Activated T-cell treated with anti-CD3 and anti-CD28 coated beads, Interleukin-2, amount 50 U/mL, for 24 hours (primary cell): ENCODE measurements at regions not wholly inside any gene's neighbourhood (a gene's known extent, or its start where the extent isn't known, plus 50 kb on each side); places are given as distances from the start of the nearest gene placed in this dataset.

Experiments
- DNase-seq: peaks from one replicate; pipeline ENCODE4 v3.0.0-alpha.2; 2020
- H3K27ac Mint-ChIP-seq: 2 replicates; pipeline ENCODE4 v1.8.0; 2020; ENCODE audit warnings: mild to moderate bottlenecking, mixed read lengths
- H3K27me3 Mint-ChIP-seq: 2 replicates; pipeline ENCODE4 v1.8.0; 2020; ENCODE audit warnings: mixed read lengths
- H3K36me3 Mint-ChIP-seq: 2 replicates; pipeline ENCODE4 v1.8.0; 2020; ENCODE audit warnings: low read depth, mixed read lengths
- H3K4me1 Mint-ChIP-seq: 2 replicates; pipeline ENCODE4 v1.8.0; 2020; ENCODE audit warnings: low read depth, mixed read lengths
- H3K4me3 Mint-ChIP-seq: 2 replicates; pipeline ENCODE4 v1.8.0; 2020; ENCODE audit warnings: mild to moderate bottlenecking, moderate library complexity, mixed read lengths
- H3K9me3 Mint-ChIP-seq: 2 replicates; pipeline ENCODE4 v1.8.0; 2020; ENCODE audit warnings: mixed read lengths

GRCh38 chr18:56189615-56190014 is 448.8 kb downstream of the TXNL1 start:
- H3K9me3 Mint-ChIP-seq: no peaks in the 10 kb centered on the region
- H3K4me3 Mint-ChIP-seq: no peak overlapping the region
- H3K4me1 Mint-ChIP-seq: no peaks in the 10 kb centered on the region
- no peaks in the 10 kb centered on the region for H3K36me3 Mint-ChIP-seq
- H3K27me3 Mint-ChIP-seq: no peaks in the 10 kb centered on the region
- H3K27ac Mint-ChIP-seq: no peak overlapping the region
- no peak for DNase-seq

GRCh38 chr18:56188529-56189275 is 449.7 kb downstream of the TXNL1 start:
- Mint-ChIP-seq H3K27me3 (no peaks in the 10 kb centered on the region), H3K4me3 (no peak overlapping the region), H3K4me1 (no peaks in the 10 kb centered on the region), H3K9me3 (peaks cover 2% of the 10 kb centered on the region), H3K27ac (no peak overlapping the region), H3K36me3 (no peaks in the 10 kb centered on the region)
- no peak for DNase-seq

GRCh38 chr18:56186319-56186718 is 452.1 kb downstream of the TXNL1 start:
- Mint-ChIP-seq H3K27ac (no peak overlapping the region), H3K4me1 (no peaks in the 10 kb centered on the region), H3K27me3 (no peaks in the 10 kb centered on the region), H3K4me3 (no peak overlapping the region), H3K9me3 (peaks cover 8% of the 10 kb centered on the region), H3K36me3 (no peaks in the 10 kb centered on the region)
- no peak for DNase-seq

GRCh38 chr18:56185126-56185525 is 453.3 kb downstream of the TXNL1 start:
- no peak overlapping the region for H3K4me3 Mint-ChIP-seq
- H3K4me1 Mint-ChIP-seq: no peaks in the 10 kb centered on the region
- H3K9me3 Mint-ChIP-seq: peaks cover 8% of the 10 kb centered on the region
- H3K27me3 Mint-ChIP-seq: no peaks in the 10 kb centered on the region
- no peak for DNase-seq
- no peaks in the 10 kb centered on the region for H3K36me3 Mint-ChIP-seq
- no peak overlapping the region for H3K27ac Mint-ChIP-seq

- Mint-ChIP-seq H3K9me3 (no peaks in the 10 kb centered on the region), H3K27ac (no peak overlapping the region), H3K36me3 (no peaks in the 10 kb centered on the region), H3K4me3 (no peak overlapping the region), H3K27me3 (no peaks in the 10 kb centered on the region), H3K4me1 (no peaks in the 10 kb centered on the region)
- no peak for DNase-seq
Observed at GRCh38 chr18:56176751-56177150, 461.6 kb downstream of the TXNL1 start.

GRCh38 chr18:56175330-56176001 is 462.9 kb downstream of the TXNL1 start:
- Mint-ChIP-seq H3K9me3 (no peaks in the 10 kb centered on the region), H3K27ac (no peak overlapping the region), H3K36me3 (no peaks in the 10 kb centered on the region), H3K4me3 (no peak overlapping the region), H3K4me1 (no peaks in the 10 kb centered on the region), H3K27me3 (no peaks in the 10 kb centered on the region)
- no peak for DNase-seq

GRCh38 chr18:56173542-56174220 is 464.7 kb downstream of the TXNL1 start:
- no peak overlapping the region for H3K27ac Mint-ChIP-seq
- no peaks in the 10 kb centered on the region for H3K4me1 Mint-ChIP-seq
- peaks cover 5% of the 10 kb centered on the region for H3K9me3 Mint-ChIP-seq
- H3K36me3 Mint-ChIP-seq: no peaks in the 10 kb centered on the region
- no peak for DNase-seq
- H3K27me3 Mint-ChIP-seq: no peaks in the 10 kb centered on the region
- H3K4me3 Mint-ChIP-seq: no peak overlapping the region

- Mint-ChIP-seq H3K4me1 (no peaks in the 10 kb centered on the region), H3K36me3 (no peaks in the 10 kb centered on the region), H3K27me3 (no peaks in the 10 kb centered on the region), H3K9me3 (peaks cover 5% of the 10 kb centered on the region), H3K27ac (no peak overlapping the region), H3K4me3 (no peak overlapping the region)
- DNase-seq: no peak
Observed at GRCh38 chr18:56172527-56172926, 465.9 kb downstream of the TXNL1 start.

- Mint-ChIP-seq H3K36me3 (no peaks in the 10 kb centered on the region), H3K9me3 (peaks cover 5% of the 10 kb centered on the region), H3K27ac (no peak overlapping the region), H3K27me3 (no peaks in the 10 kb centered on the region), H3K4me1 (no peaks in the 10 kb centered on the region), H3K4me3 (no peak overlapping the region)
- no peak for DNase-seq
Observed at GRCh38 chr18:56171848-56172247, 466.5 kb downstream of the TXNL1 start.

GRCh38 chr18:56168049-56168781 is 470.2 kb downstream of the TXNL1 start:
- peaks cover 5% of the 10 kb centered on the region for H3K9me3 Mint-ChIP-seq
- H3K36me3 Mint-ChIP-seq: no peaks in the 10 kb centered on the region
- no peaks in the 10 kb centered on the region for H3K27me3 Mint-ChIP-seq
- H3K27ac Mint-ChIP-seq: no peak overlapping the region
- H3K4me1 Mint-ChIP-seq: no peaks in the 10 kb centered on the region
- no peak for DNase-seq
- H3K4me3 Mint-ChIP-seq: no peak overlapping the region

GRCh38 chr18:56167366-56167765 is 471.0 kb downstream of the TXNL1 start:
- H3K9me3 Mint-ChIP-seq: peaks cover 5% of the 10 kb centered on the region

GRCh38 chr18:56166914-56167313 is 471.5 kb downstream of the TXNL1 start:
- H3K36me3 Mint-ChIP-seq: no peaks in the 10 kb centered on the region
- H3K4me3 Mint-ChIP-seq: no peak overlapping the region
- DNase-seq: no peak
- H3K9me3 Mint-ChIP-seq: peaks cover 5% of the 10 kb centered on the region
- H3K27me3 Mint-ChIP-seq: no peaks in the 10 kb centered on the region
- H3K4me1 Mint-ChIP-seq: no peaks in the 10 kb centered on the region
- H3K27ac Mint-ChIP-seq: no peak overlapping the region

More at GRCh38 chr18:56167366-56167765, 471.0 kb downstream of the TXNL1 start:
- H3K27me3 Mint-ChIP-seq: no peaks in the 10 kb centered on the region
- H3K27ac Mint-ChIP-seq: no peak overlapping the region
- no peak overlapping the region for H3K4me3 Mint-ChIP-seq
- H3K36me3 Mint-ChIP-seq: no peaks in the 10 kb centered on the region
- no peaks in the 10 kb centered on the region for H3K4me1 Mint-ChIP-seq
- no peak for DNase-seq

- H3K27me3 Mint-ChIP-seq: no peaks in the 10 kb centered on the region
- H3K27ac Mint-ChIP-seq: no peak overlapping the region
- no peaks in the 10 kb centered on the region for H3K36me3 Mint-ChIP-seq
- peaks cover 5% of the 10 kb centered on the region for H3K9me3 Mint-ChIP-seq
- no peak overlapping the region for H3K4me3 Mint-ChIP-seq
- no peak for DNase-seq
- no peaks in the 10 kb centered on the region for H3K4me1 Mint-ChIP-seq
Observed at GRCh38 chr18:56165601-56166355, 472.6 kb downstream of the TXNL1 start.
